HAP-1 (cell line): ENCODE measurements at regions not wholly inside any gene's neighbourhood (a gene's known extent, or its start where the extent isn't known, plus 50 kb on each side); places are given as distances from the start of the nearest gene placed in this dataset.

ENCODE experiments used
- DNase-seq, 2 experiments: peaks; one replicate each; pipeline ENCODE4 v3.0.0-alpha.2; 2016 to 2020; ENCODE audit warnings: low spot score in 2 of 2
- H3K27me3 ChIP-seq: fragments of 250-450 bp; sonication (Bioruptor Pico); 2 replicates; pipeline ENCODE4 v1.5.1; 2020; ENCODE audit warnings: low read depth, mild to moderate bottlenecking, moderate library complexity
- H3K36me3 ChIP-seq: fragments of 250-450 bp; sonication (Bioruptor Pico); replicated peaks from 2 replicates; pipeline ENCODE4 v1.5.1; 2020; ENCODE audit warnings: mild to moderate bottlenecking
- H3K4me1 ChIP-seq: fragments of 250-450 bp; sonication (Bioruptor Pico); 2 replicates; pipeline ENCODE4 v1.5.1; 2020; ENCODE audit warnings: mild to moderate bottlenecking
- H3K4me3 ChIP-seq: fragments of 250-450 bp; sonication (Bioruptor Pico); 2 replicates; pipeline ENCODE4 v1.5.1; 2020; ENCODE audit warnings: mild to moderate bottlenecking, moderate library complexity
- H3K9me3 ChIP-seq: fragments of 250-450 bp; sonication (Bioruptor Pico); 2 replicates; pipeline ENCODE4 v1.5.1; 2020; ENCODE audit warnings: mild to moderate bottlenecking, moderate library complexity
- in situ Hi-C: fragments of 300-500 bp; cut with MboI; formaldehyde crosslinking; loops from 3 replicates; pipeline ENCODE4 v1.14.3; 2020; ENCODE audit warnings: low sequenced_read_pairs, inconsistent platforms, mixed read lengths

DNA sequence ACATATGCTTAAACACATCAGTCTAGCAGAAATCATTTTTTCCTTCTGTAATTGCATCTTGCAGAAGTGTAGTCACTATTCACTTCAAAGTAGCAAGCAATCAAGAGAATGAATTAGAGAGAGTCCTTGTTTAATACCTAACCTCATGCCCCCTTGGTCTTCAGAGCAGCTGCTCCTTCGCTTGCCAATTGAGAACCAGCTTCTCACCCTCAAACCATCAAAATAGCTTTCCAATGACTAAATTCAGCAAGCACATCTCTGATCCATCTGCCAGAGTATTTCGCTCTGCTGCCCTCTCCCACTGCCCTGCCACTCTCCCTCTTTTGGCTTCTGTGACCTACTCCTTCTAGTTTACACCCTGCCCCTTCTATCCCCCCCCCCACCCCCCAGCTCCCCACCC is 120.7 kb upstream of the AGAP1 start:
- in situ Hi-C loops, result no loop called here
- Histone ChIP-seq H3K4me1 (no peaks in the 10 kb centered on the region), H3K4me3 (no peak overlapping the region), H3K36me3 (no peaks in the 10 kb centered on the region), H3K27me3 (no peaks in the 10 kb centered on the region; the same call in 1 of the 2 replicates), H3K9me3 (no peaks in the 10 kb centered on the region)
- DNase-seq, result no peak

DNA sequence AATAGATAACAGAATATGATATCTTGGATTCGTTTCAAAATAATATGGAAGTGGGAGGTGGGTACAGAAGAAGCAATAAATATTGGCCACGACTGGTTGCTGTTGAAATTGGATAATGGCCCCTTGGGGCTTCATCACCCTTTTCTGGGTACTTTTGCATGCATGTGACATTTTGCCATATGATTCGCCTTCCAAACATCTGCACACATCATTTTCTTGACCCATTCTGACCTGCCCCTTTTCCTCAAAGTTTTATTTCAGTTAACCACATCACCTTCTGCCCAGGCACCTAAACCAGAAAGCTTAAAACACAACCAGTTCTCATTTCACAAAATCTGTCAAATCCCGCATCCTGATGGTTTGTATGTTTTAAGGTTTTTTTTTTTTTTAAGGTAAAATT is 116.7 kb upstream of the AGAP1 start:
- in situ Hi-C loops, result no loop called here
- Histone ChIP-seq H3K4me3 (no peak overlapping the region), H3K4me1 (no peaks in the 10 kb centered on the region), H3K9me3 (no peaks in the 10 kb centered on the region), H3K27me3 (no peaks in the 10 kb centered on the region), H3K36me3 (no peaks in the 10 kb centered on the region)
- DNase-seq, result no peak

DNA sequence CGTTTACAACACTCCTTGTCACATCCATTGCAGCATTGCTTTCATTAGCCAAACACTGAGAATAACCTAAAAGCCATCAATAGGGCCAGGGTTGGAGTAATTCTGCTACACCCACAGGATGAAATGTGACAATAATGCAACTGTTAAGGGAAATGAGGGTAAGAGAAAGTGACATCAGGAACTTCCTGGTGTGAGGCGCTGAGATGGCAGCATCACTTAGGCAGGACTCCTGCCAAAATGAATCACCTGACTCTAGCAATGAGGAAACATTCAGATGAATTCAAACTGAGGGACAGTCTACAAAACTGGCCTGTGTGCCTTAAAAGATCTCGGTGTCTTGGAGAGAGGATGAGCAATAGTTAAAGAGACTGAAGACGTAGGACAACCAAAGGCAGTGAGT is 115.6 kb upstream of the AGAP1 start:
- H3K4me1 ChIP-seq, result no peaks in the 10 kb centered on the region
- DNase-seq, result no peak

DNA sequence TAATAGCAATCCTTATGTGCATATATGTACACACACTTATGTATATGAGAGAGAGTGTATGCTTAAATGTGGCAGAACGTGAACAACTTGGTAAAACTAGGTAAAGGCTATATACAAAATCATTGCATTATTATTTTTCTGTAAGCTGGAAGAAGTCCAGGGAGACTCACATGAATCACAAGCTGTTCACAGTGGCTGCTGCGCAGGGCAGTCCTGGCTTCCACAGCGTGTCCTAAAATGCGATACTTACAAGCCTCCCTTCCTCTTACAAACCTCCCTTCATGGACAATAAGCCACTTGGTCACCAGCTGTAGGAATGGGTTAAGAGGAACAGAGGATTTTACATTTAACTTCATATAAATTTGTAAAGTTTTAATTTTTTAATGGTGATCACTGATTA is 114.9 kb upstream of the AGAP1 start:
- Histone ChIP-seq H3K36me3 (no peaks in the 10 kb centered on the region), H3K4me3 (no peak overlapping the region), H3K9me3 (no peaks in the 10 kb centered on the region), H3K4me1 (no peaks in the 10 kb centered on the region), H3K27me3 (no peaks in the 10 kb centered on the region)
- in situ Hi-C loops, result no loop called here
- no peak for DNase-seq

More for the DNA sequence above, 115.6 kb upstream of the AGAP1 start:
- no peaks in the 10 kb centered on the region for H3K36me3 ChIP-seq
- in situ Hi-C loops, result no loop called here
- H3K9me3 ChIP-seq, result no peaks in the 10 kb centered on the region
- H3K4me3 ChIP-seq, result no peak overlapping the region
- no peaks in the 10 kb centered on the region for H3K27me3 ChIP-seq

DNA sequence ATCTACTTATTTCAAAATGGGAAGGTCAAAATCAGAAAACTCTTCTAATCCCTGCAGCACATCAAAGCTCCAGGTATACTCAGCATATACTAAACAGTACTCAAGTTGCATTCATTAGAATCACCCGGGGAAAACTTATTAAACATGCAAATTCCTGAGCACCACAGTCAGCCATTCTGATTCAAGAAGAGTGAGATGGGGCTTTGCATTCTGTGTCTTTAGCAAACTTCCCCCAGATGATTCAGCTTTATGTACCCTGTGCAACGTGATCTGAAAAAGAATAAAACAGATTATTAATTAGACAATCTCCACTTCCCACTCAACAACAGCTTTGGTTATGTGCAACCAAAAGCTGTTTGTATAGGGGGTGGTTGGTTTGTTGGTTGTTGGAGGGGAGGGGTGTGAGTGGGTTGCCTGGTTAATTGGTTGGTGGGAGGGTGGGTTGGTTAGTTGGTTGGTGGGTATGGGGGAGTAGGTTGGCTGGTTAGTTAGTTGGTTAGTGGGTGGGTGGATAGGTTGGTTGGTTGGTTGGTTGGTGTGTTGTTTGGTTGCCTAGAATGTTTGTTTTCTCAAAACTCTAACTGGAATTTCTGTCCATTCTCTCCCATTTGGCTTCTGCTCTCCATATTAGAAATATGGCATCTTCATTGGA is 112.5 kb upstream of the AGAP1 start:
- H3K4me1 ChIP-seq, result no peaks in the 10 kb centered on the region
- in situ Hi-C loops, result no loop called here
- no peak overlapping the region for H3K4me3 ChIP-seq
- H3K9me3 ChIP-seq, result no peaks in the 10 kb centered on the region
- H3K36me3 ChIP-seq, result no peaks in the 10 kb centered on the region
- H3K27me3 ChIP-seq, result no peaks in the 10 kb centered on the region
- DNase-seq, result no peak

GRCh38 chr2:235382179-235382578 is 111.7 kb upstream of the AGAP1 start:
- in situ Hi-C loops, result no loop called here

DNA sequence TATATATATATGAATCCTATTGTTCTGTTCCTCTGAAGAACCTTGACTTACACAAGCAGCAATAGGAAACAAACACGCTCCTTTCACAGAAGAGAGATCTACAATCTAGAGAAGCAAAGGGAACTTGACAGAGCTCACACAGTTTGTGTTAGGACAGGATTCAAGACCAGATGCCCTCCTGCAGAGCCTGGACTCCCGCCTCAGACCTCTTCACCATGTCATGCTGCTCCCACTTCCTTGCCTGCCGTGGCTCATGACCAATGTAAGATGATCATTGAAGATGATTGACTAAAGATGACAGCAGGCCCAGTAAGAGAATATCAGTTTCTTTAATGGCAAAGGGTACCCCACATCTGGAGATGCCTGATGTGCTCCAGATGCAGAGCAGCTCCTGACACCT is 111.2 kb upstream of the AGAP1 start:
- Histone ChIP-seq H3K9me3 (no peaks in the 10 kb centered on the region), H3K4me1 (no peaks in the 10 kb centered on the region), H3K36me3 (no peaks in the 10 kb centered on the region), H3K27me3 (no peaks in the 10 kb centered on the region), H3K4me3 (no peak overlapping the region)
- no peak for DNase-seq
- in situ Hi-C loops, result no loop called here

More at GRCh38 chr2:235382179-235382578, 111.7 kb upstream of the AGAP1 start:
- no peaks in the 10 kb centered on the region for H3K27me3 ChIP-seq
- no peak for DNase-seq
- no peak overlapping the region for H3K4me3 ChIP-seq
- no peaks in the 10 kb centered on the region for H3K9me3 ChIP-seq
- no peaks in the 10 kb centered on the region for H3K36me3 ChIP-seq
- H3K4me1 ChIP-seq, result no peaks in the 10 kb centered on the region

- H3K36me3 ChIP-seq, result no peaks in the 10 kb centered on the region
- no peaks in the 10 kb centered on the region for H3K9me3 ChIP-seq
- no peak for DNase-seq
- no peaks in the 10 kb centered on the region for H3K27me3 ChIP-seq
- H3K4me1 ChIP-seq, result no peaks in the 10 kb centered on the region
- no peak overlapping the region for H3K4me3 ChIP-seq
- in situ Hi-C loops, result no loop called here
Measured at GRCh38 chr2:235383272-235383843, 110.5 kb upstream of the AGAP1 start.

DNA sequence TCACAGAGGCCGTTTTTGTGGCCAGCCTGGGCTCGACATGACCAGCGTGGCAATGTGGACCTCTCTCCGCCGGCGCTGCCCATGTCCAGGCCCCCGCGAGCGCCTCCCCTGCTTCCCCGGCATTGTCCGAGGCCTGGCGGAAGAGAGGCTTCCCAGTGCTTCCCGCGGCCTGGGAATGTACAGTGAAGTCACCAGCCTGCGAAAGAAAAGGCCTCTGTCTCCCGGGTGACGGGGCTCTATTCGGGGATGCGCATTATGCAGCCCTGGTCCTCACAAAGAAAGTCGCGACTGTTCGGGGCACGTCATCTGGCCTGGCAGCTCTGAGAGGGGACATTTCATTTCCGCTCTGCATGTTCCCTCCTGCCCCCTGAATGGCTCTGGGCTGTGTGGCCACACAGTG is 109.2 kb upstream of the AGAP1 start:
- no peak overlapping the region for H3K4me3 ChIP-seq
- H3K36me3 ChIP-seq, result no peaks in the 10 kb centered on the region
- no peaks in the 10 kb centered on the region for H3K27me3 ChIP-seq
- no peak for DNase-seq
- H3K9me3 ChIP-seq, result no peaks in the 10 kb centered on the region
- no peaks in the 10 kb centered on the region for H3K4me1 ChIP-seq
- in situ Hi-C loops, result no loop called here

DNA sequence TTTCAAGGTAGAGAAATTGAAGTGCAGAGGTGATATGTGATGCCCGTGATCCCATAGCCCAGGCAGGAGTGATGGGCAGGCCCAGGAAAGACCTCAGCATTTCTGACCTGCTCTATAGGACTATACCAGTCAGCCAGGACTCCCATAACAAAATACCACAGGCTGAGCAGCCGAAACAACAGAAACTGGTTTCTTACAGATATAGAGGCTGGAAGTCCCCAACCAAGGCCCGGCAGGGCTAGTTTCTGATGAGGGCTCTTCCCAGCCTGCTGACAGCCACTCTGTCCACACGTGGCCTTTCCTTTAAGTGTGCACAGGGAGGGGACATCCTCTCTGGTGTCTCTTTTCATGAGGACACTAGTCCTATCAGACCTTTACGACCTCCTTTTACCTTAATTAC is 104.2 kb upstream of the AGAP1 start:
- in situ Hi-C loops, result no loop called here
- H3K4me3 ChIP-seq, result no peak overlapping the region

GRCh38 chr2:235390108-235390815 is 103.6 kb upstream of the AGAP1 start:
- no peaks in the 10 kb centered on the region for H3K27me3 ChIP-seq
- no peak overlapping the region for H3K4me3 ChIP-seq
- H3K4me1 ChIP-seq, result no peaks in the 10 kb centered on the region
- DNase-seq, result no peak
- in situ Hi-C loops, result no loop called here
- H3K9me3 ChIP-seq, result no peaks in the 10 kb centered on the region; the same call in 1 of the 2 replicates
- no peaks in the 10 kb centered on the region for H3K36me3 ChIP-seq

More for the DNA sequence above, 104.2 kb upstream of the AGAP1 start:
- Histone ChIP-seq H3K27me3 (no peaks in the 10 kb centered on the region), H3K9me3 (no peaks in the 10 kb centered on the region; the same call in 1 of the 2 replicates), H3K4me1 (no peaks in the 10 kb centered on the region), H3K36me3 (no peaks in the 10 kb centered on the region)
- DNase-seq, result no peak

- no peaks in the 10 kb centered on the region; the same call in 1 of the 2 replicates for H3K9me3 ChIP-seq
- in situ Hi-C loops, result no loop called here
- no peaks in the 10 kb centered on the region for H3K36me3 ChIP-seq
- H3K4me3 ChIP-seq, result no peak overlapping the region
- DNase-seq, result no peak
- no peaks in the 10 kb centered on the region for H3K4me1 ChIP-seq
- no peaks in the 10 kb centered on the region for H3K27me3 ChIP-seq
Measured at GRCh38 chr2:235390816-235391194, 103.0 kb upstream of the AGAP1 start.

DNA sequence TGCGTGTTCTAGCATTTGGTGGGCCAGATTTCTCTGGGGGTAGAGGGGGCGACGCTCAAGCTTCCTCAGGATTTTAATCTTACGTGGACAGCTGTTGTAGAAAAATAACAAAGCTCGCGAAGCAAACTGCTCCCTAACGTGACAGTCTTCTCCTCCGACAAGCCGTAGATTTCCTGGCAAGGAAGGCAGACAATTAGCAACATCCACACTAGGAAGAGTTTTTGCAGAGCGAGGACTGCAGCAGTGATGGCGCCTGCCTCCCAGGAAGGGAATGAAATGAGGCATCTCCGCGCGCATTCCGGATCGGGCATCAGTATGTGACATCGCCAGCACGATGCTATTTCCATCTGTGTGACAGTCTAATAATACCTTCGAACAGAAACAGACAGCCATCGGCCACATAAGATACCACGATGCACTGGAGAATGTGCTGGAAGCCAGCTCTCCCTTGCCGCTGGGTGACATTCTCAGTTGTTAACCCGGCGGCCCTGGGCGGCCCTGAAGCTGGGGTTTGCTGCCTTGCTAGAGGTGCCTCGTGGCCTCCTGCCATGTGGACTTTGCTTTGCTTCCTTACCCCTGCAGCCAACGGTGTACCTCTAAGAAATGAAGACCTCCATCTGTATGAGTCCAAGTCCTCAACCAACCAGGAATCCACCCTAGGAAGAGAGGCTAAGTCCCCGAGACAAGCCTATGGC is 101.8 kb upstream of the AGAP1 start:
- no peak overlapping the region for H3K4me3 ChIP-seq
- no peaks in the 10 kb centered on the region for H3K4me1 ChIP-seq
- in situ Hi-C loops, result no loop called here
- no peaks in the 10 kb centered on the region; the same call in 1 of the 2 replicates for H3K9me3 ChIP-seq
- DNase-seq, result no peak
- H3K36me3 ChIP-seq, result no peaks in the 10 kb centered on the region
- no peaks in the 10 kb centered on the region for H3K27me3 ChIP-seq
